ENCODE measurements at regions not wholly inside any gene's neighbourhood (a gene's known extent, or its start where the extent isn't known, plus 50 kb on each side); places are given as distances from the start of the nearest gene placed in this dataset.

DNA sequence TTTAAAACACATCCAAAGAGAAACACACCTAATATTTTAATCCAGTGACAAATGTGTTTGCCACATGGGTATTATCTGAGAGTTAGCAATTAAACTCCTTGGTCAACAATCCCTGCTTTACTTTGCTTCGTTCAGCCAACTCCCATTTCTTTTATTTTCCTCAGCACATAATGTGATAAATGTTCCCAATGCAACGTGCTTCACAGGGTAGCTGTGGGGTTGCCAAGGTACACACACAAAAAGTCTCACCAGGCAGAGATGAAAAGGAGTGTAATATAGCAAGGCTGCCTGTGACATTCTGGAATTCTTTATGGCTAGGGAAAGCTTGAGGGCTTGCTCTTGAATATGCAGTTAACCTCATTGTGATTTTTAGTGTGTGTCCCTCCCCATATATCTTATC is 208.0 kb upstream of the DIO2 start:
- no peak for DNase-seq (ENCODE audit: low read depth, low spot score)
- TF ChIP-seq, protein P1, sequence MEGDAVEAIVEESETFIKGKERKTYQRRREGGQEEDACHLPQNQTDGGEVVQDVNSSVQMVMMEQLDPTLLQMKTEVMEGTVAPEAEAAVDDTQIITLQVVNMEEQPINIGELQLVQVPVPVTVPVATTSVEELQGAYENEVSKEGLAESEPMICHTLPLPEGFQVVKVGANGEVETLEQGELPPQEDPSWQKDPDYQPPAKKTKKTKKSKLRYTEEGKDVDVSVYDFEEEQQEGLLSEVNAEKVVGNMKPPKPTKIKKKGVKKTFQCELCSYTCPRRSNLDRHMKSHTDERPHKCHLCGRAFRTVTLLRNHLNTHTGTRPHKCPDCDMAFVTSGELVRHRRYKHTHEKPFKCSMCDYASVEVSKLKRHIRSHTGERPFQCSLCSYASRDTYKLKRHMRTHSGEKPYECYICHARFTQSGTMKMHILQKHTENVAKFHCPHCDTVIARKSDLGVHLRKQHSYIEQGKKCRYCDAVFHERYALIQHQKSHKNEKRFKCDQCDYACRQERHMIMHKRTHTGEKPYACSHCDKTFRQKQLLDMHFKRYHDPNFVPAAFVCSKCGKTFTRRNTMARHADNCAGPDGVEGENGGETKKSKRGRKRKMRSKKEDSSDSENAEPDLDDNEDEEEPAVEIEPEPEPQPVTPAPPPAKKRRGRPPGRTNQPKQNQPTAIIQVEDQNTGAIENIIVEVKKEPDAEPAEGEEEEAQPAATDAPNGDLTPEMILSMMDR (IDR thresholded peaks at IDR 0.05; ENCODE audit: low read depth, low read length) = no peak
- CTCF ChIA-PET = no interaction called here
- POLR2A ChIA-PET = no interaction called here
- Histone ChIP-seq H3K9me3 (ENCODE audit: control insufficient read depth, insufficient read depth, low read length) (no peaks in the 10 kb centered on the region), H3K27ac (ENCODE audit: low read depth, low read length) (no peak overlapping the region), H3K4me3 (ENCODE audit: low read depth, low read length) (no peak overlapping the region), H3K27me3 (ENCODE audit: control insufficient read depth, insufficient read depth, low read length) (no peaks in the 10 kb centered on the region)

DNA sequence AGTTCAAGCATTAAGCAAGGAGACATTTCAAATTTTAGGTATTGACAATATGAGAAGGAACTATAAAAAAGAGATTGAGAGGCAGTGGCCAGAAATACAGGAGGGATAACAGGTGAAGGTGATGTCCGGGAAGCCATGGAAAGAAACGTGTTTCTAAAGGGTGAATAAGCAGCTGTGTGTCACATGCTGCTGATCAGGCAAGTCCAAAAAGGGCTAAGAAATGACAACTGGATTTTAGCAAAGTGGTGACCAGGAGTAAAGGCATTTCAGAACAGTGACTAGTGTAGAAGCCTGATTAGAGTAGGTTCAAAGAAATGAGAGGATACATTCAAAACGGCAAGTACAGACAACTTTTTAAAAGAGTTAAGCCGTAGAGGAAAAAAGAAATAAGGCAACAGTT is 204.3 kb upstream of the DIO2 start:
- Histone ChIP-seq H3K27me3 (ENCODE audit: control insufficient read depth, insufficient read depth, low read length) (no peaks in the 10 kb centered on the region), H3K4me3 (ENCODE audit: low read depth, low read length) (no peak overlapping the region), H3K9me3 (ENCODE audit: control insufficient read depth, insufficient read depth, low read length) (no peaks in the 10 kb centered on the region), H3K27ac (ENCODE audit: low read depth, low read length) (no peak overlapping the region)
- TF ChIP-seq, protein P1 (IDR thresholded peaks at IDR 0.05; ENCODE audit: low read depth, low read length) = no peak
- ChIA-PET POLR2A (no interaction called here), CTCF (no interaction called here)
- DNase-seq (ENCODE audit: low read depth, low spot score) = no peak

DNA sequence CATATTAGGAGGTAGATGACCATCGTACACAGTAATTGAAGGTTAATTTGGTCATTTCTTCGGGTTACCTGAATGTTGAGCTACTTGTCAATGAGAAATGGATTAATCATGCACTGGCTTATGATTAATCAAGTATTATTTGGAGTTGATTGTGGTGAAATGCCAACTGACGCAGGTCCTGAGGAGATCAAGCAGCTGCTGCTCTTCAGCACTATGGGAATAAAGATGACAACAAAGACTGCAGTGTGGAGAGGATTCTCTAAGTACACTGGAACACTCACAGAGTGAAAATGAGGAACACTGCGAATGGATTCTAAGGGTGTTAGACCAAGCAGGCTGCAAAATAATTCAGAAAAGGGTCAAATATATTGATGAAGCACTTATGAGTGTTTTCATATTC is 202.8 kb upstream of the DIO2 start:
- no peak overlapping the region for H3K4me3 ChIP-seq (ENCODE audit: low read depth, low read length)
- H3K27me3 ChIP-seq (ENCODE audit: control insufficient read depth, insufficient read depth, low read length) = no peaks in the 10 kb centered on the region
- ChIA-PET CTCF (no interaction called here), POLR2A (no interaction called here)
- H3K27ac ChIP-seq (ENCODE audit: low read depth, low read length) = no peak overlapping the region
- DNase-seq (ENCODE audit: low read depth, low spot score) = no peak
- no peaks in the 10 kb centered on the region for H3K9me3 ChIP-seq (ENCODE audit: control insufficient read depth, insufficient read depth, low read length)
- TF ChIP-seq, protein P1 (IDR thresholded peaks at IDR 0.05; ENCODE audit: low read depth, low read length) = no peak

DNA sequence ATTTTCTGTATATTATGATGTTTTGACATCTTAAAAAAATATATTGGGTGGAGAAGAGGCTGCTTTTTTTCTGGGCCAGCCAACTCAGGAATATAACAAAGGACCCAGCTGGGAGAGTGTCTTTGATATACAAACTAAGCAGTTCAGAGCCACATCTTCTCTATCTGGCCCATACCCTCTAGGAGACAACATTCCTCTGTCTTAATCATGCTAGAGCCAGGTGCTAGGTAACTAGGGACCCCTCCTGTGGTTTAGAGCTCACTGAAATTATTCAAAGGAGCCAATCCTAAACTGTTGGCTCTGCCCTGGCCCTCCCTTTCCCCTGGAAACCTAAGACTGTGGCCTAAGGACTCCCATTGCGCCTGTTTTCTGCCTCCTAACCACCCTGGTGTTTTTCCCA is 193.1 kb upstream of the DIO2 start:
- Histone ChIP-seq H3K27me3 (ENCODE audit: control insufficient read depth, insufficient read depth, low read length) (no peaks in the 10 kb centered on the region), H3K9me3 (ENCODE audit: control insufficient read depth, insufficient read depth, low read length) (no peaks in the 10 kb centered on the region), H3K4me3 (ENCODE audit: low read depth, low read length) (no peak overlapping the region), H3K27ac (ENCODE audit: low read depth, low read length) (no peak overlapping the region)
- ChIA-PET POLR2A (no interaction called here), CTCF (no interaction called here)
- DNase-seq (ENCODE audit: low read depth, low spot score) = no peak
- TF ChIP-seq, protein P1 (IDR thresholded peaks at IDR 0.05; ENCODE audit: low read depth, low read length) = no peak

DNA sequence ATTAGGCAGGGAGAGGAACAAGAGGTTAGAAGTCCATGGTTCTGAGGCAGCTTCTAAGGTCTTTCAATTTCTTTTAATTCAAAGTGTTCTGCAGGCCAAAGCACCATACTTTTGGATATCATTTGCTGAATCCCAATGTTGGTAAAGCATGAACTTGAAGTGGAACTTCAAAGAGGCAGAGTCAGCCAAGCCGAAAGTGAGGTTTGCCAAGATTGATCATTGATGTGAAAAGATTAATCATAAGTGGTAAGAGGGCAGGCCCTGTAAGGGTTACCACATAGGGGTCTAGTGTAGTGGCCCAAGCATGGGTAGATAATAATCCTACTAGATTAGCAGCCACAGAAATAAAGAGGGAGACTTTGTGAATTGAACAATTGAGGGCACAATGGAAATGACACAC is 191.7 kb upstream of the DIO2 start:
- Histone ChIP-seq H3K27ac (ENCODE audit: low read depth, low read length) (no peak overlapping the region), H3K27me3 (ENCODE audit: control insufficient read depth, insufficient read depth, low read length) (no peaks in the 10 kb centered on the region), H3K4me3 (ENCODE audit: low read depth, low read length) (no peak overlapping the region), H3K9me3 (ENCODE audit: control insufficient read depth, insufficient read depth, low read length) (no peaks in the 10 kb centered on the region)
- ChIA-PET POLR2A (no interaction called here), CTCF (no interaction called here)
- DNase-seq (ENCODE audit: low read depth, low spot score) = no peak
- TF ChIP-seq, protein P1 (IDR thresholded peaks at IDR 0.05; ENCODE audit: low read depth, low read length) = no peak

Measured in AG04450 (cell line).